ENCODE measurements at regions not wholly inside any gene's neighbourhood (a gene's known extent, or its start where the extent isn't known, plus 50 kb on each side); places are given as distances from the start of the nearest gene placed in this dataset.

DNA sequence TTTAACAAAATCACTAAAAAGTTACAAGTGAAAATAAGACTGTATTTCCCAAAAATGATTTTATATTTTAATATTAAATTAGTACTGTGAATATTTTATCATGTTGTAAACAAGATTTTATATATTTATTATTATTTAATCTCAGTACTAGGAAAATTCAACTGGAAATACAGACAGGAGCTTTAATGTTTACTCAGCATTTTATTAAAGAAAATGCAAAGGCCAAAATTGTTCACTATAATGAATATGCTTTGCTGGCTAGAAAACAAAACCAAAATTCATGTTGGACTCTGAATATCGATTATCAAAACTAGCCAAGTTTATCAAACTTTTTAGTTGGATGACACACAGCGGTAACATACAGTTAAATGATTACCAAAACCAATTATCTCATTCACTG, 782.3 kb downstream of the AMY1C start:
- TF ChIP-seq SIN3A (IDR thresholded peaks at IDR 0.05; ENCODE audit: borderline replicate concordance, insufficient read depth, low read length): no peak
- no peak for TF ChIP-seq FOXP2 (optimal IDR thresholded peaks at IDR 0.05; ENCODE audit: borderline replicate concordance, extremely low read depth, extremely low read length, insufficient read depth)
- no peak for TF ChIP-seq POLR2AphosphoS5 (IDR thresholded peaks at IDR 0.05; ENCODE audit: low read depth, low read length)
- TF ChIP-seq TAF1 (IDR thresholded peaks at IDR 0.05; ENCODE audit: borderline replicate concordance, insufficient read depth, low read length): no peak
- no peak for TF ChIP-seq REST (IDR thresholded peaks at IDR 0.05; ENCODE audit: insufficient read depth in 1 of 2, low read depth in 2 of 2, low read length in 2 of 2)

GRCh38 chr1:104574620-104575019, 824.9 kb downstream of the AMY1C start:
- TF ChIP-seq REST (IDR thresholded peaks at IDR 0.05; ENCODE audit: insufficient read depth in 1 of 2, low read depth in 2 of 2, low read length in 2 of 2): no peak
- no peak for TF ChIP-seq POLR2AphosphoS5 (IDR thresholded peaks at IDR 0.05; ENCODE audit: low read depth, low read length)
- no peak for TF ChIP-seq TAF1 (IDR thresholded peaks at IDR 0.05; ENCODE audit: borderline replicate concordance, insufficient read depth, low read length)
- TF ChIP-seq SIN3A (IDR thresholded peaks at IDR 0.05; ENCODE audit: borderline replicate concordance, insufficient read depth, low read length): no peak
- TF ChIP-seq FOXP2 (optimal IDR thresholded peaks at IDR 0.05; ENCODE audit: borderline replicate concordance, extremely low read depth, extremely low read length, insufficient read depth): no peak

- TF ChIP-seq SIN3A (IDR thresholded peaks at IDR 0.05; ENCODE audit: borderline replicate concordance, insufficient read depth, low read length) (no peak), REST (IDR thresholded peaks at IDR 0.05; ENCODE audit: insufficient read depth in 1 of 2, low read depth in 2 of 2, low read length in 2 of 2) (no peak), POLR2AphosphoS5 (IDR thresholded peaks at IDR 0.05; ENCODE audit: low read depth, low read length) (no peak), TAF1 (IDR thresholded peaks at IDR 0.05; ENCODE audit: borderline replicate concordance, insufficient read depth, low read length) (no peak), FOXP2 (optimal IDR thresholded peaks at IDR 0.05; ENCODE audit: borderline replicate concordance, extremely low read depth, extremely low read length, insufficient read depth) (no peak)
These were observed 843.2 kb downstream of the AMY1C start for GRCh38 chr1:104592926-104593325.

GRCh38 chr1:104593413-104594187, 843.9 kb downstream of the AMY1C start:
- TF ChIP-seq POLR2AphosphoS5 (IDR thresholded peaks at IDR 0.05; ENCODE audit: low read depth, low read length) (no peak), SIN3A (IDR thresholded peaks at IDR 0.05; ENCODE audit: borderline replicate concordance, insufficient read depth, low read length) (no peak), TAF1 (IDR thresholded peaks at IDR 0.05; ENCODE audit: borderline replicate concordance, insufficient read depth, low read length) (no peak), FOXP2 (optimal IDR thresholded peaks at IDR 0.05; ENCODE audit: borderline replicate concordance, extremely low read depth, extremely low read length, insufficient read depth) (no peak), REST (IDR thresholded peaks at IDR 0.05; ENCODE audit: insufficient read depth in 1 of 2, low read depth in 2 of 2, low read length in 2 of 2) (no peak)
